Caco-2 (cell line): ENCODE measurements at regions not wholly inside any gene's neighbourhood (a gene's known extent, or its start where the extent isn't known, plus 50 kb on each side); places are given as distances from the start of the nearest gene placed in this dataset.

Experiments used
- BruUV-seq: library from RNA; stranded (reverse); fragments of 400-500 nt; replicated peaks from 2 replicates; lab custom pipeline; 2021; lab: Mats Ljungman, UMichigan
- CTCF ChIA-PET: fragments of 300-600 bp; sonication (Branson Sonifier 250); formaldehyde crosslinking; loops from one replicate; lab custom pipeline; 2022; ENCODE audit warnings: antibody characterized with exemption; lab: Charles Lee
- POLR2A ChIA-PET: fragments of 300-600 bp; sonication (Branson Sonifier 250); formaldehyde crosslinking; loops from one replicate; lab custom pipeline; 2022; ENCODE audit warnings: antibody characterized with exemption; lab: Charles Lee
- DNase-seq, 2 experiments: peaks; one replicate each; pipeline versions ENCODE4 v3.0.0 to v3.0.0-alpha.2; 2020 to 2022
- H3K27me3 ChIP-seq: replicated peaks from 2 replicates; pipeline ENCODE4 v1.6.0; 2011; ENCODE audit warnings: low read length; ENCODE audit not compliant: control insufficient read depth, insufficient read depth
- H3K36me3 ChIP-seq: 2 replicates; pipeline ENCODE4 v1.5.1; 2011; ENCODE audit warnings: low read length; ENCODE audit not compliant: control insufficient read depth, insufficient read depth
- H3K4me1 ChIP-seq: fragments of 250-450 bp; sonication (Bioruptor Pico); 2 replicates; pipeline ENCODE4 v1.5.1; 2020; ENCODE audit warnings: mild to moderate bottlenecking
- H3K4me3 ChIP-seq: 2 replicates; pipeline ENCODE4 v1.5.1; 2011; ENCODE audit warnings: low read depth, mild to moderate bottlenecking, control low read depth, low read length
- H3K9me3 ChIP-seq: fragments of 250-450 bp; sonication (Bioruptor Pico); 2 replicates; pipeline ENCODE4 v1.5.1; 2020; ENCODE audit warnings: mild to moderate bottlenecking, moderate library complexity
- H3K27ac Mint-ChIP-seq: one replicate; pipeline ENCODE4 v1.8.0; 2022; ENCODE audit warnings: mixed read lengths; ENCODE audit not compliant: unreplicated experiment
- H3K27me3 Mint-ChIP-seq: one replicate; pipeline ENCODE4 v1.8.0; 2022; ENCODE audit warnings: mixed read lengths; ENCODE audit not compliant: insufficient read depth, unreplicated experiment
- H3K36me3 Mint-ChIP-seq: one replicate; pipeline ENCODE4 v1.8.0; 2022; ENCODE audit warnings: mild to moderate bottlenecking, mixed read lengths; ENCODE audit not compliant: insufficient read depth, unreplicated experiment
- H3K4me1 Mint-ChIP-seq: one replicate; pipeline ENCODE4 v1.8.0; 2022; ENCODE audit warnings: low read depth, mixed read lengths; ENCODE audit not compliant: unreplicated experiment
- H3K4me3 Mint-ChIP-seq: one replicate; pipeline ENCODE4 v1.8.0; 2022; ENCODE audit warnings: mild to moderate bottlenecking, moderate library complexity, mixed read lengths; ENCODE audit not compliant: unreplicated experiment
- H3K9me3 Mint-ChIP-seq: one replicate; pipeline ENCODE4 v1.8.0; 2022; ENCODE audit warnings: mixed read lengths; ENCODE audit not compliant: unreplicated experiment
- CTCF ChIP-seq, 2 experiments: fragments of 200-600 bp in 1 of 2; IDR thresholded peaks; 1 replicate in 1 of 2; 2 replicates in 1 of 2; pipeline versions ENCODE4 v1.5.1 to v1.8.0; 2011 to 2022; ENCODE audit warnings: antibody characterized with exemption in 1 of 2, control low read depth in 1 of 2, inconsistent platforms in 1 of 2, low read depth in 1 of 2, low read length in 1 of 2, mild to moderate bottlenecking in 1 of 2, moderate library complexity in 1 of 2; ENCODE audit not compliant: insufficient read depth in 1 of 2, severe bottlenecking in 1 of 2, unreplicated experiment in 1 of 2
- intact Hi-C: fragments of 100-400 bp; cut with micrococcal nuclease; formaldehyde crosslinking; loops from one replicate; pipeline ENCODE4 v1.10.0; 2022; ENCODE audit not compliant: unreplicated experiment

GRCh38 chr3:148601766-148602685, 95.7 kb upstream of the AGTR1 start:
- H3K4me1 Mint-ChIP-seq: peaks cover 38% of the 10 kb centered on the region
- ChIA-PET POLR2A (interaction anchor here (1.3 kb wide), 1 partner anchor 222 kb away, joined by 4 read pairs; no protein-coding TSS in a partner anchor), CTCF (interaction anchor here (0.6 to 0.8 kb wide), 2 partner anchors 100 to 222 kb away, joined by 3 read pairs; no protein-coding TSS in a partner anchor)

GRCh38 chr3:148604270-148605085, 93.2 kb upstream of the AGTR1 start:
- TF ChIP-seq CTCF (IDR thresholded peaks at IDR 0.05; ENCODE audit: insufficient read depth in 1 of 2, low read depth in 1 of 2, low read length in 1 of 2, severe bottlenecking in 1 of 2, unreplicated experiment in 1 of 2): no peak
- H3K4me1 ChIP-seq: peaks cover 54% of the 10 kb centered on the region
- POLR2A ChIA-PET: interaction anchor here (0.6 kb wide), 1 partner anchor 509 kb away, joined by 3 read pairs; no protein-coding TSS in a partner anchor

More at GRCh38 chr3:148601766-148602685, 95.7 kb upstream of the AGTR1 start:
- Histone ChIP-seq H3K4me1 (peaks cover 61% of the 10 kb centered on the region), H3K36me3 (no peaks in the 10 kb centered on the region), H3K9me3 (no peaks in the 10 kb centered on the region), H3K4me3 (no peak overlapping the region), H3K27me3 (no peaks in the 10 kb centered on the region)
- TSS peak; percentile 92 for BruUV-seq
- intact Hi-C loops: loop anchor here (1.0 to 5.0 kb wide), 5 partner anchors 29 to 150 kb away; no protein-coding TSS in a partner anchor
- no peak for TF ChIP-seq CTCF (IDR thresholded peaks at IDR 0.05; ENCODE audit: insufficient read depth in 1 of 2, low read depth in 1 of 2, low read length in 1 of 2, severe bottlenecking in 1 of 2, unreplicated experiment in 1 of 2)
- H3K4me3 Mint-ChIP-seq: peak overlapping the region; percentile 56
- no peaks in the 10 kb centered on the region for H3K9me3 Mint-ChIP-seq
- H3K27me3 Mint-ChIP-seq: no peaks in the 10 kb centered on the region
- peak overlapping the region; percentile 93 for H3K27ac Mint-ChIP-seq
- DNase-seq: peak; percentile 55 to 75
- H3K36me3 Mint-ChIP-seq: no peaks in the 10 kb centered on the region

GRCh38 chr3:148605521-148605920, 92.2 kb upstream of the AGTR1 start:
- Mint-ChIP-seq H3K36me3 (no peaks in the 10 kb centered on the region), H3K9me3 (no peaks in the 10 kb centered on the region), H3K4me3 (no peak overlapping the region), H3K27ac (no peak overlapping the region), H3K4me1 (peaks cover 21% of the 10 kb centered on the region), H3K27me3 (no peaks in the 10 kb centered on the region)
- DNase-seq: no peak
- ChIA-PET POLR2A (no interaction called here), CTCF (no interaction called here)
- Histone ChIP-seq H3K4me3 (no peak overlapping the region), H3K9me3 (no peaks in the 10 kb centered on the region), H3K27me3 (no peaks in the 10 kb centered on the region), H3K36me3 (no peaks in the 10 kb centered on the region), H3K4me1 (peaks cover 43% of the 10 kb centered on the region)
- intact Hi-C loops: no loop called here
- TF ChIP-seq CTCF (IDR thresholded peaks at IDR 0.05; ENCODE audit: insufficient read depth in 1 of 2, low read depth in 1 of 2, low read length in 1 of 2, severe bottlenecking in 1 of 2, unreplicated experiment in 1 of 2): no peak
- no TSS peak for BruUV-seq

More at GRCh38 chr3:148604270-148605085, 93.2 kb upstream of the AGTR1 start:
- Mint-ChIP-seq H3K9me3 (no peaks in the 10 kb centered on the region), H3K36me3 (no peaks in the 10 kb centered on the region), H3K4me1 (peaks cover 31% of the 10 kb centered on the region), H3K27ac (no peak overlapping the region), H3K4me3 (no peak overlapping the region), H3K27me3 (no peaks in the 10 kb centered on the region)
- no peaks in the 10 kb centered on the region for H3K27me3 ChIP-seq
- no TSS peak for BruUV-seq
- H3K4me3 ChIP-seq: no peak overlapping the region
- CTCF ChIA-PET: interaction anchor here (0.6 kb wide), 1 partner anchor 10 kb away, joined by 3 read pairs; no protein-coding TSS in a partner anchor
- H3K36me3 ChIP-seq: no peaks in the 10 kb centered on the region
- peak in 1 of 2 experiments; percentile 12 for DNase-seq
- H3K9me3 ChIP-seq: no peaks in the 10 kb centered on the region
- intact Hi-C loops: loop anchor here (5.0 kb wide), 2 partner anchors 52 to 152 kb away; no protein-coding TSS in a partner anchor
